HG03521 (cell line): ENCODE measurements at regions not wholly inside any gene's neighbourhood (a gene's known extent, or its start where the extent isn't known, plus 50 kb on each side); places are given as distances from the start of the nearest gene placed in this dataset.
"Not testable (repeated sequence)": the region's sequence is repeated elsewhere in the genome, so short reads cannot be mapped to it uniquely, and the experiment has no call there.

Experiments used
- ATAC-seq: cut with Tn5 transposase; IDR thresholded peaks from one replicate; pipeline ENCODE4 v1.9.1; 2021; ENCODE audit warnings: mild to moderate bottlenecking, moderate library complexity; ENCODE audit not compliant: unreplicated experiment

DNA sequence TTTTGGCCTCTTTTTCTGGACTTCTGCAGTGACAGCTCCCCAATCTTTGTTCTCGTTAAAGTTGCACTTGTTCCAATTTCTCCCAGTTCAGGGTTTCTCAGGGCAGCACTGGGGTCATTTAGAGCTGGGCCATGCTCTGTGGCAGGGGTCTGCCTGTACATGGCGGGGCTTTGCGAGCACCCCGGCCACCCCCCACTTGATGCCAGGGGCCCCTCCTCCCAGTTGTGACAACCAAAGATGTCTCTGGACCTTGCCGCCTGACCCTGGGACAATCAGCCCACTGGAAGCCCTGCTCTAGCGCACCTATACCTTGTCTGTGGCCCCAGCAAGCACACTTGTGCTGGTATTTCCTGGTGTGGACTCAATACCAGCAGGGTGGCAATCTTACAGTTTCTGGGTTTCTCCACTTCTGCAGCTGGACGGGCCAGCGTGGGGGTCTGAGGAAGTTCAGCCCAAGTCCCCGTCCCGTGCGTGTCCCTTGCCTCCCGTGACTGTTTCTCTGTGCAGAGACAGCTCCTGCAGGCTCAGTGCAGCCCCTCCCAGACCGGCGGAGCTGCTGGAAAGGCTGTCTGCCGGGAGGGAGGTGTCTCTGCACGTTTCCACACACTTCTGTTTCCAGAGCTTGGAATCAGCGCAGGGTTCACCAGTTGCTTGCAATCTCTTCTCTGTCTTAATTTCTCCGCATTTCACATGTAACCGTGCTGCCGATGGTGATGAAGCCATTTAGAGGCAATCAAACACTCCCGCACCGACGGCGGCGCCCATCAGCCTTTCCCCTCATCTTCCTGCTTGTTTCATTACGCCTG, 1328.9 kb downstream of the BRD1 start:
- no peak for ATAC-seq

DNA sequence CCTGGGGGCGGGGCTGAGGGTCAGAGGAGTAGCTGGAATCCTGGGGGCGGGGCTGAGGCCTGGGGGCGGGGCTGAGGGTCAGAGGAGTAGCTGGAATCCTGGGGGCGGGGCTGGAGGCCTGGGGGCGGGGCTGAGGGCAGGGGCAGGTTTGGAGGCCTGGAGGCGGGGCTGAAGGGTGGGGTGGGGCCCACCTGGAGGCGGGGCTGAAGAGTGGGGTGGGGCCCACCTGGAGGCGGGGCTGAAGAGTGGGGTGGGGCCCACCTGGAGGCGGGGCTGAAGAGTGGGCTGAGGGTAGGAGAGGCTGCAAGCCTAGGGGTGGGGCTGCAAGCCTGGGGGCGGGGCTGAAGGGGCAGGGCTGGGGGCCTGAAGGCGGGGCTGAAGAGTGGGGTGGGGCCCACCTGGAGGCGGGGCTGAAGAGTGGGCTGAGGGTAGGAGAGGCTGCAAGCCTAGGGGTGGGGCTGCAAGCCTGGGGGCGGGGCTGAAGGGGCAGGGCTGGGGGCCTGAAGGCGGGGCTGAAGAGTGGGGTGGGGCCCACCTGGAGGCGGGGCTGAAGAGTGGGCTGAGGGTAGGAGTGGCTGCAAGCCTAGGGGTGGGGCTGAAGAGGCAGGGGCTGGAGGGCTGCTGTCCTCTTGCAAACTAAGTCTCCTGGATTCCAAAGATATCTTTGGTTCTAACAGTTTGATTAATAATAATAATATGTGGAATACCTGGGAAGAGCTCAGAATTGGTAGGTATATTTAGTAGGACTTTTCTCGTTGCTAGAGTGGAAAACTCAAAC, 1329.7 kb downstream of the BRD1 start:
- ATAC-seq = not testable (repeated sequence)

DNA sequence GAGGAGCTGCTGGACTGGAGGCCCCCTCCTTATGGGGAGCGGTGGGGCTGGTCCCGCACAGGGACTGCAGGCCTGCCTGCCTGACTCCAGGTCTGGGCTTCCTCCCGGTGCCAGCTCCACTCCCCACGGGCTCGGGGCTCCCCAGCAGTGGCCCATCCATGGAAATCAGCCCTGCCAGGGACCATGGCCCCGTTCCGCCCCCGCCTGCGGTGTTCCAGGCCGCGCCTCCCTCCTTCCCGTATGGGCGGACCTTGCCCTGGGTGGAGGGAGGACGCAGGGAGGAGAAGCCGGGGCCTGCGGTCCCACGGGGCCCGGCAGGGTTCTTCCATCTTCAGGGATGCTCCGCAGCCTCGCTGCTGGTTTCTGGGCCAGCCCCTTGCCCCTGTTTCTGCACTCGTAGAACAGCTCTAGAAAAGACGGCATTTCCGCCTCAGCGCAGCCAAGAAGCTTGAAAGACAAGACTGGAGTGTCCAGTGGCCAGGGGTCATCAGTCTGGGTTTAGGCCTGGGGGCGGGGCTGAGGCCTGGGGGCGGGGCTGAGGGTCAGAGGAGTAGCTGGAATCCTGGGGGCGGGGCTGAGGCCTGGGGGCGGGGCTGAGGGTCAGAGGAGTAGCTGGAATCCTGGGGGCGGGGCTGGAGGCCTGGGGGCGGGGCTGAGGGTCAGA, 1330.6 kb downstream of the BRD1 start:
- no peak for ATAC-seq

- no peak for ATAC-seq
Measured at GRCh38 chr22:48496226-48496845, 1331.3 kb downstream of the BRD1 start.

DNA sequence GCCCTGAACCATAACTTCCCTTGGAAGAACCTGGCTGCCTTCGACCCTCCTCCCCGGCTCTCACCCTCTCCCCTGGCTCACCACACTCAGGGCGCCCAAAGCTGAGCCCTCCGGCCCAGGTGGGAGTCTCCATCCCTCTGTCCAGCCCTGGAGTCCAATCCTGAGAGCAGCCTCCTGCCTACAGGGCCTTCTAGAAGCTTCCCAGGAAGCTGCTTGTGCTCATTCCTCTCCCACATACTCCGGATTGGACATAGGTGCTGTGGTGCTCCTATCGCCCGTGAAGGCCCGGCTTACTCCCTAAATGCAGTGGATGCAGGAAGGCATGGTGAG, 1332.0 kb downstream of the BRD1 start:
- no peak for ATAC-seq

- ATAC-seq = no peak
Measured at GRCh38 chr22:48494968-48495750, 1332.5 kb downstream of the BRD1 start.

- no peak for ATAC-seq
Measured at GRCh38 chr22:48494256-48494967, 1333.3 kb downstream of the BRD1 start.

DNA sequence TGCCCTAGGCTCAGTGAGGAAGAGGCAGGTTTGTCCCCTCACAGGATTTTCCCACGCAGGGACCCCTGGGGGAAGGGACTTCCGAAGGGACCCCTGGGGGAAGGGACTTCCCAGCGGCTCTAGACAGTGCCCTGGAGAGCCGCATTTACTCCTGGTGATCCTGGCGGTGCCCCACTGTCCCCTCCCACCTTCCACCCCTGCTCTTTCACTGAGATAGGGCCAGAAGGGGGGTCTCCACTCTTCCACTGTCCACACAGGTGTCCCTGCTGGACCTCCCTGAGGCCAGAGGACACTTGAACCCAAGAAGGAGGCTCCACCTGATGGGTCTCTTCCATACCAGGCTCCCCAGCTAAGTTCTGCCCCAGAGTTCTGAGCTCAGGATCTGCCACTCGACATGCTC, 1333.9 kb downstream of the BRD1 start:
- ATAC-seq = no peak

- no peak for ATAC-seq
Measured at GRCh38 chr22:48492366-48493320, 1335.0 kb downstream of the BRD1 start.

DNA sequence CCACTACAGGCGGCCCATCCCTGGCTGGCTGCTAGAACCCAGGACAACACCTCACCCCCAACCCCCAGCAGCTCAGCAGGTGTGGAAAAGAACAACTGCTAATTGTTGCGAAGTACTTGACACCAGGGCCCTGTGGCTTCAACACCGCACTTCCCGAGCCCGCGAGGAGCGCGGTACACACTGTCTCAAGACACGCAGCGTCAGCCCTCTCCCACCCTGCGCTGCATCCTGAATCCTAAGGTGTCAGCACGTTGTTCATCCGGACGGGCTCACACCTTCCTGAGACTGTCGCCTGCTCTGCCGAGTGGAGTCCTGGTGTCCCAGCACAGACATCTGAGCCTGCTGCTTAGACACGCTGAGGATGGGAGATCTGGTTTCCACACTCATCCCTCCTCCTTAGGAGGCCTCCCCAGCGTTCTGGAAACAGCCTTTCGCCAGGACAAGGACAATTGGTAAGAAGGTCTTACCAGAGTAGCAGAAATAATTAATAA, 1336.2 kb downstream of the BRD1 start:
- no peak for ATAC-seq

- no peak for ATAC-seq
Measured at GRCh38 chr22:48490500-48491411, 1336.9 kb downstream of the BRD1 start.

GRCh38 chr22:48489551-48490499, 1337.8 kb downstream of the BRD1 start:
- ATAC-seq = no peak

GRCh38 chr22:48488611-48489511, 1338.8 kb downstream of the BRD1 start:
- no peak for ATAC-seq

DNA sequence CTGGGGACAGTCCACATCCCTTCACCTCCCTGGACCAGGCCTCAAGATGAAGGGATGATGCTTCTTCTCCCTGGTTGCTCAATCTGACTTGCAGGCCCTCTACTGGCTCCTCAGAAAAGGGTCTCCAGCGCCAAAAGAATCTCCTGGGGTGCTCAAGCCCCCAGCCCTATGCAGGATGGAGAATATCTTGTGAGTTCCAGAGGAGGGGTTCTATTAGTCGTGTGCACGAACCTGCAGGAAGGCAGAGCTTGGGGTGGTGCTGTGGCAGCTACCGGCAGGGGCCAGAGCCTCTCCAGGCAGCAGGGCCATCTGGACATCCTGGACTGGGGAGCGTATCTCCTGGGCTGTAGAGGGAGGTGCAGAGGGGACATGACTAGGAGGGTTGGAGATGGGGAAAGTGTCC, 1339.5 kb downstream of the BRD1 start:
- ATAC-seq = no peak

GRCh38 chr22:48486558-48486957, 1341.1 kb downstream of the BRD1 start:
- no peak for ATAC-seq

DNA sequence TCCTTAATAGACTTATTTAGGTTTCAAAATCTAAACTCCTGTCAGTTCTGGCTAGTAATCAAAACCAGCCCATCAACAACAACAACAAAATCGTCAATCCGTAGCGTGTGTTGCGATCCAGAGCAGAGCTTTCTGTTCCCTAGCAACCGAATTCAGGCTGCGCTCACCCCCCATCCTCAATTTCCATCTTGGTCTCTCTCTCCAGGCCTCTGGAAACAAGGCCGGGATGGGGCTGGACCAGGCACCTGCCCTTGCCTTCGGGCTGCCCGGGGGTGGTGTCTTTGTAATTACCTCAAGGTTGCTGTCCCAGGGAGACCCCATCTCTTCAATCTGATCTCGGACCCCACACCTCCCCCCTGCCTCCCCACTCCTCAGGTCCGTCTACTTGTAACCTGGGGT, 1341.5 kb downstream of the BRD1 start:
- no peak for ATAC-seq
